ENCODE measurements at regions not wholly inside any gene's neighbourhood (a gene's known extent, or its start where the extent isn't known, plus 50 kb on each side); places are given as distances from the start of the nearest gene placed in this dataset.

- Histone ChIP-seq H3K4me1 (no peaks in the 10 kb centered on the region), H3K4me3 (no peak overlapping the region), H3K36me3 (no peaks in the 10 kb centered on the region), H3K27me3 (no peaks in the 10 kb centered on the region), H3K9me3 (no peaks in the 10 kb centered on the region), H3K27ac (no peak overlapping the region)
- intact Hi-C loops (cut with DNase I; ENCODE audit: low total_unique reads): no loop called here
- TF ChIP-seq, protein P1, sequence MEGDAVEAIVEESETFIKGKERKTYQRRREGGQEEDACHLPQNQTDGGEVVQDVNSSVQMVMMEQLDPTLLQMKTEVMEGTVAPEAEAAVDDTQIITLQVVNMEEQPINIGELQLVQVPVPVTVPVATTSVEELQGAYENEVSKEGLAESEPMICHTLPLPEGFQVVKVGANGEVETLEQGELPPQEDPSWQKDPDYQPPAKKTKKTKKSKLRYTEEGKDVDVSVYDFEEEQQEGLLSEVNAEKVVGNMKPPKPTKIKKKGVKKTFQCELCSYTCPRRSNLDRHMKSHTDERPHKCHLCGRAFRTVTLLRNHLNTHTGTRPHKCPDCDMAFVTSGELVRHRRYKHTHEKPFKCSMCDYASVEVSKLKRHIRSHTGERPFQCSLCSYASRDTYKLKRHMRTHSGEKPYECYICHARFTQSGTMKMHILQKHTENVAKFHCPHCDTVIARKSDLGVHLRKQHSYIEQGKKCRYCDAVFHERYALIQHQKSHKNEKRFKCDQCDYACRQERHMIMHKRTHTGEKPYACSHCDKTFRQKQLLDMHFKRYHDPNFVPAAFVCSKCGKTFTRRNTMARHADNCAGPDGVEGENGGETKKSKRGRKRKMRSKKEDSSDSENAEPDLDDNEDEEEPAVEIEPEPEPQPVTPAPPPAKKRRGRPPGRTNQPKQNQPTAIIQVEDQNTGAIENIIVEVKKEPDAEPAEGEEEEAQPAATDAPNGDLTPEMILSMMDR (IDR thresholded peaks at IDR 0.05): no peak
- DNase-seq: no peak
Measured at GRCh38 chr2:67201521-67201920, 195.6 kb upstream of the ETAA1 start.

GRCh38 chr2:67204349-67204748 lies 192.8 kb upstream of the ETAA1 start:
- no peaks in the 10 kb centered on the region for H3K9me3 ChIP-seq
- no peak for DNase-seq
- no peak overlapping the region for H3K4me3 ChIP-seq
- no peaks in the 10 kb centered on the region for H3K4me1 ChIP-seq
- no peak overlapping the region for H3K27ac ChIP-seq
- no peaks in the 10 kb centered on the region for H3K36me3 ChIP-seq
- TF ChIP-seq, protein P1 (IDR thresholded peaks at IDR 0.05): no peak
- no peaks in the 10 kb centered on the region for H3K27me3 ChIP-seq
- intact Hi-C loops (cut with DNase I; ENCODE audit: low total_unique reads): no loop called here

DNA sequence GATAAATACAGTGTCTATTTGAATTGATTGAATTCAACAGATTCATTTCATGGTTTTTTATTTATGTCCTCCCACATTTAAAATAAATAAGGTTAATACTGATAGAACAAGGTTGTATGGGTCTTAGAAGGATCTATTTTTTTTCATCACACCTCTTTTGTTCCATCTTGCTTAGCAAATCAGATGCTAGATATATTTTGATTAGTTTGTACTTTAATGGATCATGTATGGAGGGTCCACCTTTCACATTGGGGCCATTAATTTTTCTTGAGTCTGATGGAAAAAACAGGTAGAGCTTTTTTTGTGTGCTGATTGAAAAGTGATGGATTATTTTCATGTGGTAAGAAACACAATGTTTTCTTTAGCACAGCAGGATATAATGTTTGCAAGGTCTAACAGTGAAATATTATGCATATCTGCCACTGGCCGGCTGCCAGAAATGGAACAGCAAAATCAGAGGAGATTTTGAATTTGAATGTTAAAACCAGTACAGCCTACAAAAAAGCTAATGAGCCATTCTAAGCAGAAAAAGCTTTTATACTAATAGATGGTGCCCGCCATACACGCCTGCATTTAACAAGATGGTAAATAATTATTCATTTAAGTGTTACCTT lies 188.1 kb upstream of the ETAA1 start:
- no peaks in the 10 kb centered on the region for H3K9me3 ChIP-seq
- TF ChIP-seq, protein P1 (IDR thresholded peaks at IDR 0.05): no peak
- H3K4me1 ChIP-seq: no peaks in the 10 kb centered on the region
- intact Hi-C loops (cut with DNase I; ENCODE audit: low total_unique reads): no loop called here
- no peak for DNase-seq
- no peaks in the 10 kb centered on the region for H3K36me3 ChIP-seq
- no peaks in the 10 kb centered on the region for H3K27me3 ChIP-seq
- no peak overlapping the region for H3K27ac ChIP-seq
- H3K4me3 ChIP-seq: no peak overlapping the region

GRCh38 chr2:67210430-67210829 lies 186.7 kb upstream of the ETAA1 start:
- intact Hi-C loops (cut with DNase I; ENCODE audit: low total_unique reads): no loop called here

GRCh38 chr2:67212203-67212602 lies 184.9 kb upstream of the ETAA1 start:
- no peaks in the 10 kb centered on the region for H3K36me3 ChIP-seq
- H3K4me3 ChIP-seq: no peak overlapping the region
- DNase-seq: no peak
- no peaks in the 10 kb centered on the region for H3K9me3 ChIP-seq
- intact Hi-C loops (cut with DNase I; ENCODE audit: low total_unique reads): no loop called here
- TF ChIP-seq, protein P1 (IDR thresholded peaks at IDR 0.05): no peak
- no peaks in the 10 kb centered on the region for H3K27me3 ChIP-seq
- no peak overlapping the region for H3K27ac ChIP-seq
- no peaks in the 10 kb centered on the region for H3K4me1 ChIP-seq

More at GRCh38 chr2:67210430-67210829, 186.7 kb upstream of the ETAA1 start:
- no peaks in the 10 kb centered on the region for H3K4me1 ChIP-seq
- H3K4me3 ChIP-seq: no peak overlapping the region
- no peaks in the 10 kb centered on the region for H3K27me3 ChIP-seq
- no peak for DNase-seq
- H3K9me3 ChIP-seq: no peaks in the 10 kb centered on the region
- H3K36me3 ChIP-seq: no peaks in the 10 kb centered on the region
- H3K27ac ChIP-seq: no peak overlapping the region
- TF ChIP-seq, protein P1 (IDR thresholded peaks at IDR 0.05): no peak

DNA sequence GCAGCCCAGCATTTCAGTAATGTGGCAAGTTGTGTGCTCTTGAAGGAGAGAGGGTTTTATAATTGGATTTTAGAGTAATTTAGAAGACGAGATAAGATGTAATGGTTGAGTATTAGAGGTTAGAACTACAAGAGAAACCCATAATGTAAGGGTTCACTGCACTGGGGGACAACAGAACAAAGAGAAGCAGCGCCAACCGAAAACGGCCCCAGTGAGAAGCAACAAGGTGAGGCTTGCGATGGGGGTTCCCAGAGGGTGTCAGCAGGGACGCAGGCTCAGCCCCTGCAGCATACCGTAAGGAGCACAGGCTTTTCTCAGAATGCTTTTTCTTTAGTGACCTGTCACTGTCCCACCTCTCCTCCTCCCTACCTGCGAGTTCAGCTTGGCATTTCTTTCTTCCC lies 183.9 kb upstream of the ETAA1 start:
- H3K4me3 ChIP-seq: no peak overlapping the region
- H3K27ac ChIP-seq: no peak overlapping the region
- H3K4me1 ChIP-seq: no peaks in the 10 kb centered on the region
- H3K9me3 ChIP-seq: no peaks in the 10 kb centered on the region
- H3K27me3 ChIP-seq: no peaks in the 10 kb centered on the region
- DNase-seq: no peak
- TF ChIP-seq, protein P1 (IDR thresholded peaks at IDR 0.05): no peak
- H3K36me3 ChIP-seq: no peaks in the 10 kb centered on the region
- intact Hi-C loops (cut with DNase I; ENCODE audit: low total_unique reads): no loop called here

All from tibial artery (tissue), 4 donors.